ENCODE measurements at regions not wholly inside any gene's neighbourhood (a gene's known extent, or its start where the extent isn't known, plus 50 kb on each side); places are given as distances from the start of the nearest gene placed in this dataset.

GRCh38 chr10:4313051-4313450 lies 513.0 kb upstream of the AKR1E2 start:
- DNase-seq = no peak
- no peaks in the 10 kb centered on the region for H3K36me3 ChIP-seq
- intact Hi-C loops (cut with DNase I; ENCODE audit: low total_unique reads) = no loop called here
- H3K4me1 ChIP-seq = peaks cover 9 to 11% of the 10 kb centered on the region in 2 donors
- TF ChIP-seq CTCF (IDR thresholded peaks at IDR 0.05 in 4 of 5, conservative IDR thresholded peaks at IDR 0.05 in 1 of 5) = no peak
- TF ChIP-seq POLR2A (IDR thresholded peaks at IDR 0.05) = no peak
- no peak for ATAC-seq
- no peak overlapping the region for H3K4me3 ChIP-seq
- H3K27ac ChIP-seq = no peak overlapping the region
- no peaks in the 10 kb centered on the region for H3K27me3 ChIP-seq
- in situ Hi-C loops (cut with MboI; ENCODE audit: low sequenced_read_pairs in 4 of 4) = no loop called here
- H3K9me3 ChIP-seq = no peaks in the 10 kb centered on the region

- no peaks in the 10 kb centered on the region for H3K27me3 ChIP-seq
- H3K27ac ChIP-seq = no peak overlapping the region
- H3K4me1 ChIP-seq = peaks cover 9 to 11% of the 10 kb centered on the region in 2 donors
- TF ChIP-seq CTCF (IDR thresholded peaks at IDR 0.05 in 4 of 5, conservative IDR thresholded peaks at IDR 0.05 in 1 of 5) (no peak), POLR2A (IDR thresholded peaks at IDR 0.05) (no peak)
- DNase-seq = no peak
- no peak for ATAC-seq
- in situ Hi-C loops (cut with MboI; ENCODE audit: low sequenced_read_pairs in 4 of 4) (no loop called here), intact Hi-C loops (cut with DNase I; ENCODE audit: low total_unique reads) (no loop called here)
- H3K9me3 ChIP-seq = no peaks in the 10 kb centered on the region
- no peak overlapping the region for H3K4me3 ChIP-seq
- no peaks in the 10 kb centered on the region for H3K36me3 ChIP-seq
Observed at GRCh38 chr10:4312051-4312835, 513.8 kb upstream of the AKR1E2 start.

- no peaks in the 10 kb centered on the region for H3K36me3 ChIP-seq
- intact Hi-C loops (cut with DNase I; ENCODE audit: low total_unique reads) (no loop called here), in situ Hi-C loops (cut with MboI; ENCODE audit: low sequenced_read_pairs in 4 of 4) (no loop called here)
- H3K4me3 ChIP-seq = no peak overlapping the region
- no peaks in the 10 kb centered on the region for H3K9me3 ChIP-seq
- H3K27ac ChIP-seq = peak overlapping the region in 1 of 4 donors; percentile 7
- ATAC-seq (no peak), DNase-seq (no peak)
- H3K27me3 ChIP-seq = no peaks in the 10 kb centered on the region
- no peaks in the 10 kb centered on the region for H3K4me1 ChIP-seq
- TF ChIP-seq POLR2A (IDR thresholded peaks at IDR 0.05) (no peak), CTCF (IDR thresholded peaks at IDR 0.05 in 4 of 5, conservative IDR thresholded peaks at IDR 0.05 in 1 of 5) (no peak)
Observed at GRCh38 chr10:4310172-4310571, 515.8 kb upstream of the AKR1E2 start.

GRCh38 chr10:4307910-4308309 lies 518.1 kb upstream of the AKR1E2 start:
- ATAC-seq = no peak
- DNase-seq = no peak
- H3K4me1 ChIP-seq = no peaks in the 10 kb centered on the region
- H3K36me3 ChIP-seq = no peaks in the 10 kb centered on the region
- in situ Hi-C loops (cut with MboI; ENCODE audit: low sequenced_read_pairs in 4 of 4) = no loop called here
- no peaks in the 10 kb centered on the region for H3K27me3 ChIP-seq
- no peak for TF ChIP-seq CTCF (IDR thresholded peaks at IDR 0.05 in 4 of 5, conservative IDR thresholded peaks at IDR 0.05 in 1 of 5)
- no peak for TF ChIP-seq POLR2A (IDR thresholded peaks at IDR 0.05)
- H3K9me3 ChIP-seq = no peaks in the 10 kb centered on the region
- intact Hi-C loops (cut with DNase I; ENCODE audit: low total_unique reads) = no loop called here
- no peak overlapping the region for H3K27ac ChIP-seq
- no peak overlapping the region for H3K4me3 ChIP-seq

GRCh38 chr10:4306871-4307270 lies 519.1 kb upstream of the AKR1E2 start:
- in situ Hi-C loops (cut with MboI; ENCODE audit: low sequenced_read_pairs in 4 of 4) = no loop called here
- no peaks in the 10 kb centered on the region for H3K36me3 ChIP-seq
- H3K4me3 ChIP-seq = no peak overlapping the region
- TF ChIP-seq CTCF (IDR thresholded peaks at IDR 0.05 in 4 of 5, conservative IDR thresholded peaks at IDR 0.05 in 1 of 5) (no peak), POLR2A (IDR thresholded peaks at IDR 0.05) (no peak)
- no peaks in the 10 kb centered on the region for H3K9me3 ChIP-seq
- H3K27me3 ChIP-seq = no peaks in the 10 kb centered on the region
- DNase-seq = no peak
- no peaks in the 10 kb centered on the region for H3K4me1 ChIP-seq
- ATAC-seq = no peak
- intact Hi-C loops (cut with DNase I; ENCODE audit: low total_unique reads) = no loop called here
- no peak overlapping the region for H3K27ac ChIP-seq
